ENCODE measurements at regions not wholly inside any gene's neighbourhood (a gene's known extent, or its start where the extent isn't known, plus 50 kb on each side); places are given as distances from the start of the nearest gene placed in this dataset.
"Not testable (repeated sequence)": the region's sequence is repeated elsewhere in the genome, so short reads cannot be mapped to it uniquely, and the experiment has no call there.

GRCh38 chrX:145881175-145881995, 63.8 kb downstream of the SLITRK2 start:
- DNase-seq: peak; percentile 0

- DNase-seq: no peak
Measured at GRCh38 chrX:145886469-145886868, 68.8 kb downstream of the SLITRK2 start.

GRCh38 chrX:145910017-145910416, 92.4 kb downstream of the SLITRK2 start:
- DNase-seq: no peak

DNA sequence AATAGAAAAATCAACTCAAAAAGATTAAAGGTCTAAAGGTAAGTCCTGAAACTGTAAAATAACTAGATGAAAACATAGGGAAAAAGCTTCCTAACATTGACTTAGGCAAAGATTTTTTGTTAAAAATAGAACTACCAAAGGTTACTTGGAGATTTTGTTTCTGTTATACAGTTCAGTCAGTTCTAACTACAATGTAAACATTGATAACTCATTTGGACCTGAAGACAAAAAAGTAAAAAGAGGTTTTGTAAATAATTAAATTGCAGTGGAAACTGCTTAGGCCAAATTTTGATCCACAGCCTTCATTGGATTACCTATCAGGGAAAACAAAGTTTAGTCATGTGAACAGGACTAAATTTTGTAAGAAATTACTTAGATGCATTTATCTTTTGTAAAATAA, 101.8 kb downstream of the SLITRK2 start:
- DNase-seq: no peak

GRCh38 chrX:145923376-145923775, 105.7 kb downstream of the SLITRK2 start:
- DNase-seq: no peak

- no peak for DNase-seq
Measured at GRCh38 chrX:145936769-145937168, 119.1 kb downstream of the SLITRK2 start.

GRCh38 chrX:145949056-145949455, 131.4 kb downstream of the SLITRK2 start:
- no peak for DNase-seq

GRCh38 chrX:145953628-145954027, 136.0 kb downstream of the SLITRK2 start:
- DNase-seq: no peak

DNA sequence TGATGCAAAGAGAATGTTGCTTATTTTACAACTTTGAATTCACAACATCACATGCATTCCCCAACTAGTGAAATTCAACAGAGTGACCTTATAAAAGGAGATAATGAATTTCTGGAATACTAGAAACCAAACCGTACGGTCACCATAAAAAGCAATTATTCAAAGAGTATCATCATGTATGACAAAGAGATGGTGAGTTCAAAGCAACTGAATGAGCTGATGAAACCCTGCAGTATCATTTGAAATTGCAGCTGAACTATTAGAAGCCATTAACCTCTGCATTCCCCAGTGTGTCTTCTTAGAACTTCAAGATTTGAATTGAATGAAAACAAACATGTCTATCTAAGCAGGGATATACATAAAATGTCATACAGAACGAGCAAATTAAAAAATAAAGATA, 172.4 kb downstream of the SLITRK2 start:
- no peak for DNase-seq

GRCh38 chrX:146006637-146007036, 189.0 kb downstream of the SLITRK2 start:
- DNase-seq: no peak

DNA sequence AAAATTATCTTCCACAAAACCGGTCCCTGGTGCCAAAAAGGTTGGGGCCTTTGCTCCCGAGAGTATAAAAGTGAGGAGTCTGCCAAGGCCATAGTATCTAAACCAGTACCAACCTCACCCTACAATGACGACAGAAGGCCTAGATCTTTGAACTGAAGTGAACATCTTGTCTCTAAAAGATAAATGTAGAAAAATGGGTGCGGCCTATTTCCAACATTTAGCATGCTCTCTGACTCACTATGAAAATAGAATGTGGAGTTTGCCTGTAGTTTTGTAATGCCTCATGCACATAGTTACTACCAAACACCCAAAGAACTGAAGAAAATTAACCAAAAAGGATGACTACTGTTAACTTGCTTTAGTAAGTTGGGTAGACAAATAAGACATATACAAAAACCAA, 218.4 kb downstream of the SLITRK2 start:
- DNase-seq: no peak

- DNase-seq: no peak
Measured at GRCh38 chrX:146041741-146042140, 224.1 kb downstream of the SLITRK2 start.

DNA sequence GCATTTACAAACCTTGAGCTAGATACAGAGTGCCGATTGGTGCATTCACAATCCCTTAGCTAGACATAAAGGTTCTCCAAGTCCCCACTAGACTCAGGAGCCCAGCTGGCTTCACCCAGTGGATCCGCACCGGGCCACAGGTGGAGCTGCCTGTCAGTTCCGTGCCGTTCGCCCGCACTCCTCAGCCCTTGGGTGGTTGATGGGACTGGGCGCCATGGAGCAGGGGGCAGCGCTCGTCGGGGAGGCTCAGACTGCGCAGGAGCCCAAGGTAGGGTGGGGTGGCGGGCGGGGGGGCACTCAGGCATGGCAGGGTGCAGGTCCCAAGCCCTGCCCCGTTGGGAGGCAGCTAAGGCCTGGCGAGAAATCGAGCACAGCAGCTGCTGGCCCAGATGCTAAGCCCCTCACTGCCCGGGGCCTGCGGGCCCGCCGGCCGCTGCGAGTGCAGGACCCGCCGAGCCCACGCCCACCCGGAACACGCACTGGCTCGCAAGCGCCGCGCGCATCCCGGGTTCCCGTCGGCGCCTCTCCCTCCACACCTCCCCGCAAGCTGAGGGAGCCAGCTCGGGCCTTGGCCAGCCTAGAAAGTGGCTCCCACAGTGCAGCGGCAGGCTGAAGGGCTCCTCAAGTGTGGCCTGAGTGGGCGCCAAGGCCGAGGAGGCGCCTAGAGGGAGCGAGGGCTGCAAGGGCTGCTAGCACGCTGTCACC, 228.5 kb downstream of the SLITRK2 start:
- not testable (repeated sequence) for DNase-seq

DNA sequence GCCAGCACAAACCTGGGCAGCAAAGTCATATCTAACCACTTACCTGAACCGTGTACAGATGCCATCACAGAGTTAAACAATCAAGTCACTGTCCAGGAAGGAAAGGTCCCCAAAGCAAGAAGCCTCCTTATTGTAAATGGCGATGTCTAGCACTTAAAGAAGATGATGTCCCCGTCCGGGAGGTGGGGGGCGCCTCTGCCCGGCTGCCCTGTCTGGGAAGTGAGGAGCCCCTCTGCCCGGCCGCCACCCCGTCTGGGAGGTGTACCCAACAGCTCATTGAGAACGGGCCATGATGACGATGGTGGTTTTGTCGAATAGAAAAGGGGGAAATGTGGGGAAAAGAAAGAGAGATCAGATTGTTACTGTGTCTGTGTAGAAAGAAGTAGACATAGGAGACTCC, 231.9 kb downstream of the SLITRK2 start:
- DNase-seq: not testable (repeated sequence)

DNA sequence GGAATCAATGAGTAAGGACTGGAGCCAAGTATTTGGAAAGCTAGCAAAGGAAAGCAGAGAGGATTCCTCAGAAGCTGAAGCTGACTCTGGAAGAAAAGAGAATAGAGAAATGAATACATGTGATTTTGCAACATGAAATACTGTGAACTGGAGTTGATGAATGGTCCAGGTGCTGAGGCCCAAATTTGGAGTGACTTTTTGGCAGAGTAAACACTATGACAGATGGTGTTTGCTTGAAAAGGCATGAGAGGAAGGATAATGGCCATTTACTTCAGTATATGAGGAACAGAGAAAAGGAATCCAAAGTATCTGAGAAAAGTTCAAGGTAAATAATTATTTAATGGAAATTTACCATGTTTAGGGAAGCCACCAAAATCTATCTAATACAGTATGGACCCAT, 236.7 kb downstream of the SLITRK2 start:
- DNase-seq: peak; percentile 25

- peak; percentile 0 for DNase-seq
Measured at GRCh38 chrX:146055733-146056132, 238.1 kb downstream of the SLITRK2 start.

DNA sequence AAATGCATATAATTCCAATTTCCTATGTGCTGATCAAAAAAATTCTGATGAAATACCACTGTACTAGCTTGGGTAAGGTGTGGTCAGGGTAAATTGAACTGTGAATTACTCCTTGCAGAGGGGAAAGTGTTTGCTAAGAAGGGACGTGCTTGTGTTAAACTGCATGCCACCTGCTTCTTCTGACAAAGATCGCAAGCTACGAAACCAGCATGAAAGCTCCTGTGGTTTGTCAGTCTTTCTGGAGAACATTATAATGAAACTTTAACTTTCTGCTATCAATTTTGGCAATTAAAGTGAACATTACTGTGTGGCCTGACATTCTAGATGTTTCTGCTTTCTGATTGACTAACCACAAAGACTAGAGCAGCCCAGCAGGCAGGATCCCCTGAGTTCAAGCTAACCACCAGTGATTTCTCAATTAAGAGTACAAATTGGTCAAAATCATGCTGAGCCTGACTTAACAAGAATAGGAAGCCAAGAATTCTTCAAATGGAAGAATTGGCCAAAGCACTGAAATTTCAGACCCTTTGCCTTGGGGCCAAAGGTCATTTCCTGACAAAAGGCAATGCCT, 239.0 kb downstream of the SLITRK2 start:
- DNase-seq: no peak

GRCh38 chrX:146064156-146064555, 246.5 kb downstream of the SLITRK2 start:
- DNase-seq: no peak

DNA sequence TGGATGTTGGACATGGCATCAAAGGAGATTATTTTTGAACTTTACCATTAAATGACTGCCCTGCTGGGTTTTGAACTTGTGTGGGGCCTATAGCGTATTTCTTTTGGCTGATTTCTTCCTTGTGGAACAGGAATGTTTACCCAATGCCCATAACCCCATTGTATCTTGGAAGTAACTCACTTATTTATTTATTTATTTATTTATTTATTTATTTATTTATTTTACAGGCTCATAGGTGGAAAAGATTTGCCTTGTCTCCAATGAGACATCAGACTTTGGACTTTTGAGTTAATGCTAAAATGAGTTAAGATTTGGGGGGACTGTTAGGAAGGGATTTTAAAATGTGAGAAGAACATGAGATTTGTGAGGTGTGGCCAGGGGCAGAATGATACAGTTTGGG, 273.1 kb downstream of the SLITRK2 start:
- DNase-seq: no peak

- DNase-seq: no peak
Measured at GRCh38 chrX:146109362-146109761, 291.7 kb downstream of the SLITRK2 start.

DNA sequence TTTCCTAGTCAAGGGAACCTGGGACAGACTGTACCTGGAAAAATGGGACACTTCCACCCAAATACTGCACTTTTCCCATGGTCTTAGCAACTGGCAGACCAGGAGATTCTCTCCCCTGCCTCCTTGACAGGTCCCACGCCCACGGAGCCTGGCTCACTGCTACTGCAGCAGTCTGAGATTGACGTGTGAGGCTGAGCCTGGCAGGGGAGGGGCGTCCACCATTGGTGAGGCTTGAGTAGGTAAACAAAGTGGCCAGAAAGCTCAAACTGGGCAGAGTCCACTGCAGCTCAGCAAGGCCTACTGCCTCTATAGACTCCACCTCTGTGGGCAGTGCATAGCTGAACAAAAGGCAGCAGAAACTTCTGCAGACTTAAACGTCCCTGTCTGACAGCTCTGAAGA, 301.4 kb downstream of the SLITRK2 start:
- DNase-seq: not testable (repeated sequence)

DNA sequence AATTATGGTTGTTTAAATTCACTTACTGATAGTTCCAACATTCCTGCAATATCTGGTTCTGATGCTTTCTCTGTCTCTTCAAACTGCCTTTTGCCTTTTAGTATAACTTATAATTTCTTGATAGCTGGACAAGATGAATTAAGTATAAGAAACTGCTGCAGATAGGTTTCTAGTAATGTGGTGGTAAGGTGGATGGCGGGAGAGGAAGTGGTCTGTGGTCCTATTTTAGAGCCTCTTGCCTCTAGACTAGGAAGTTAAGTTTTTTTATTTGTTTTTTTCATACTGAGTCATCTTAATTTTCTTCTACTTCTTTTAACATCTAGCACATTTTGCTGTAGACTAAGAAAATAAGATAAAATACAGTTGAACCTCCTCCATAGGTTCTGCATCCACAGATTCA, 310.0 kb downstream of the SLITRK2 start:
- no peak for DNase-seq

GRCh38 chrX:146141221-146141620, 323.6 kb downstream of the SLITRK2 start:
- DNase-seq: no peak

Measured in tongue (tissue), 1 donor.